GM23338 (cell line): ENCODE measurements at regions not wholly inside any gene's neighbourhood (a gene's known extent, or its start where the extent isn't known, plus 50 kb on each side); places are given as distances from the start of the nearest gene placed in this dataset.

ENCODE experiments used
- ATAC-seq: fragments of 200-7000 bp; cut with Tn5 transposase; 3 replicates; pipeline ENCODE4 v1.9.1; 2020
- DNase-seq: peaks from one replicate; pipeline ENCODE4 v3.0.0-alpha.2; 2015; ENCODE audit warnings: low spot score
- H2AFZ ChIP-seq: fragments of 200-600 bp; sonication (generic); 2 replicates; pipeline ENCODE4 v1.8.0; 2016; ENCODE audit warnings: antibody characterized with exemption, mild to moderate bottlenecking, moderate library complexity
- H3F3A ChIP-seq: fragments of 200-600 bp; sonication (generic); replicated peaks from 2 replicates; pipeline ENCODE4 v1.8.0; 2017; ENCODE audit warnings: antibody characterized with exemption, mixed run types, low read depth
- H3K27ac ChIP-seq: fragments of 200-600 bp; sonication (generic); 2 replicates; pipeline ENCODE4 v1.6.1; 2016; ENCODE audit warnings: low read depth
- H3K27me3 ChIP-seq: fragments of 200-600 bp; sonication (generic); 2 replicates; pipeline ENCODE4 v1.8.0; 2016; ENCODE audit warnings: mild to moderate bottlenecking, mixed run types, moderate library complexity; ENCODE audit not compliant: insufficient read depth
- H3K36me3 ChIP-seq: fragments of 200-600 bp; sonication (generic); 2 replicates; pipeline ENCODE4 v1.8.0; 2016; ENCODE audit warnings: mild to moderate bottlenecking; ENCODE audit not compliant: insufficient read depth
- H3K4me1 ChIP-seq: fragments of 200-600 bp; sonication (generic); 2 replicates; pipeline ENCODE4 v1.8.0; 2016; ENCODE audit warnings: mild to moderate bottlenecking, moderate library complexity; ENCODE audit not compliant: insufficient read depth
- H3K4me2 ChIP-seq: fragments of 200-600 bp; sonication (generic); 2 replicates; pipeline ENCODE4 v1.7.1; 2017; ENCODE audit warnings: mixed run types
- H3K4me3 ChIP-seq: fragments of 200-600 bp; sonication (generic); 2 replicates; pipeline ENCODE4 v1.6.1; 2016; ENCODE audit warnings: mixed run types
- H3K79me2 ChIP-seq: fragments of 200-600 bp; sonication (generic); replicated peaks from 2 replicates; pipeline ENCODE4 v1.8.0; 2017; ENCODE audit warnings: mild to moderate bottlenecking; ENCODE audit not compliant: insufficient read depth
- H3K9me2 ChIP-seq: fragments of 200-600 bp; sonication (generic); 2 replicates; pipeline ENCODE4 v1.8.0; 2017; ENCODE audit not compliant: insufficient read depth
- H4K20me1 ChIP-seq: fragments of 200-600 bp; sonication (generic); replicated peaks from 2 replicates; pipeline ENCODE4 v1.8.0; 2017; ENCODE audit warnings: mild to moderate bottlenecking; ENCODE audit not compliant: insufficient read depth
- H3K27ac Mint-ChIP-seq: 2 replicates; pipeline ENCODE4 v1.8.0; 2020; ENCODE audit warnings: inconsistent platforms, mild to moderate bottlenecking, moderate library complexity, mixed read lengths
- H3K27me3 Mint-ChIP-seq: 3 replicates; pipeline ENCODE4 v1.8.0; 2022; ENCODE audit warnings: low read depth, mild to moderate bottlenecking, moderate library complexity, mixed read lengths, inconsistent platforms; ENCODE audit not compliant: insufficient read depth, poor library complexity
- H3K36me3 Mint-ChIP-seq: 3 replicates; pipeline ENCODE4 v1.8.0; 2021; ENCODE audit warnings: low read depth, mild to moderate bottlenecking, inconsistent platforms, moderate library complexity, mixed read lengths
- H3K4me1 Mint-ChIP-seq: 3 replicates; pipeline ENCODE4 v1.8.0; 2020; ENCODE audit warnings: mild to moderate bottlenecking, inconsistent platforms, mixed read lengths
- H3K4me3 Mint-ChIP-seq: 3 replicates; pipeline ENCODE4 v1.8.0; 2021; ENCODE audit warnings: moderate library complexity, mild to moderate bottlenecking, inconsistent platforms, mixed read lengths
- H3K9me3 Mint-ChIP-seq: 3 replicates; pipeline ENCODE4 v1.8.0; 2020; ENCODE audit warnings: moderate library complexity, mild to moderate bottlenecking, inconsistent platforms, mixed read lengths
- CREB1 ChIP-seq: fragments of 250-450 bp; sonication (Bioruptor Pico); IDR thresholded peaks from 2 replicates; pipeline ENCODE4 v1.5.0; 2020; ENCODE audit warnings: low read depth, mild to moderate bottlenecking, moderate library complexity
- CTCF ChIP-seq, 2 experiments: fragments of 200-600 bp in 1 of 2; sonication (generic) in 1 of 2; conservative IDR thresholded peaks; 2 replicates each; pipeline versions ENCODE4 v1.5.1 to v1.6.1; 2016 to 2017; ENCODE audit warnings: antibody characterized with exemption in 2 of 2, low read depth in 2 of 2, mild to moderate bottlenecking in 2 of 2, moderate library complexity in 1 of 2
- ETS1 ChIP-seq: IDR thresholded peaks from 2 replicates; pipeline ENCODE4 v1.6.1; 2016; ENCODE audit warnings: antibody characterized with exemption
- EZH2 ChIP-seq: fragments of 200-600 bp; sonication (generic); IDR thresholded peaks from one replicate; pipeline ENCODE4 v1.8.0; 2017; ENCODE audit warnings: antibody characterized with exemption, mild to moderate bottlenecking, low read depth; ENCODE audit not compliant: unreplicated experiment
- EZH2phosphoT487 ChIP-seq: fragments of 200-600 bp; sonication (generic); IDR thresholded peaks from one replicate; pipeline ENCODE4 v1.8.1; 2018; ENCODE audit warnings: antibody characterized with exemption; ENCODE audit not compliant: unreplicated experiment
- JUNB ChIP-seq: IDR thresholded peaks from one replicate; pipeline ENCODE4 v1.6.1; 2016; ENCODE audit warnings: antibody characterized with exemption; ENCODE audit not compliant: unreplicated experiment
- NANOG ChIP-seq: IDR thresholded peaks from 2 replicates; pipeline ENCODE4 v1.6.1; 2016; ENCODE audit warnings: antibody characterized with exemption, borderline replicate concordance
- POLR2AphosphoS5 ChIP-seq: IDR thresholded peaks from 2 replicates; pipeline ENCODE4 v1.6.1; 2016; ENCODE audit warnings: antibody characterized with exemption, low read depth
- REST ChIP-seq: IDR thresholded peaks from one replicate; pipeline ENCODE4 v1.6.1; 2018; ENCODE audit warnings: antibody characterized with exemption; ENCODE audit not compliant: unreplicated experiment
- STAT1 ChIP-seq: IDR thresholded peaks from one replicate; pipeline ENCODE4 v1.6.1; 2016; ENCODE audit warnings: antibody characterized with exemption; ENCODE audit not compliant: unreplicated experiment
- ZNF114 ChIP-seq: fragments of 250-450 bp; sonication (Bioruptor Pico); IDR thresholded peaks from 2 replicates; pipeline ENCODE4 v1.5.0; 2020; ENCODE audit warnings: mild to moderate bottlenecking, moderate library complexity
- ZNF331 ChIP-seq: fragments of 250-450 bp; sonication (Bioruptor Pico); IDR thresholded peaks from 2 replicates; pipeline ENCODE4 v1.5.0; 2020; ENCODE audit warnings: low read depth, mild to moderate bottlenecking, moderate library complexity
- ZNF462 ChIP-seq: fragments of 250-450 bp; sonication (Bioruptor Pico); IDR thresholded peaks from 2 replicates; pipeline ENCODE4 v1.5.0; 2020; ENCODE audit warnings: mild to moderate bottlenecking, moderate library complexity

- no peaks in the 10 kb centered on the region for H3K4me1 ChIP-seq
- H3K27me3 Mint-ChIP-seq = peaks cover 2% of the 10 kb centered on the region
- no peak overlapping the region for H3K27ac ChIP-seq
- no peak overlapping the region for H3K4me2 ChIP-seq
- H4K20me1 ChIP-seq = no peaks in the 10 kb centered on the region
- H3K27me3 ChIP-seq = no peaks in the 10 kb centered on the region
- H3K4me1 Mint-ChIP-seq = peaks cover 16% of the 10 kb centered on the region
- no peaks in the 10 kb centered on the region for H3F3A ChIP-seq
- TF ChIP-seq CTCF (conservative IDR thresholded peaks at IDR 0.05; ENCODE audit: low read depth in 2 of 2) (no peak), POLR2AphosphoS5 (no peak), EZH2 (no peak), NANOG (no peak), ZNF114 (CRISPR knock-in tag) (no peak), REST (no peak), JUNB (no peak), ZNF331 (no peak), CREB1 (CRISPR knock-in tag) (no peak), STAT1 (no peak), ETS1 (no peak), ZNF462 (CRISPR knock-in tag) (no peak), EZH2phosphoT487 (no peak)
- H3K36me3 ChIP-seq = no peaks in the 10 kb centered on the region
- no peaks in the 10 kb centered on the region for H3K9me2 ChIP-seq
- H3K79me2 ChIP-seq = no peaks in the 10 kb centered on the region
- H3K4me3 ChIP-seq = no peak overlapping the region
- no peak overlapping the region for H3K27ac Mint-ChIP-seq
- no peak for DNase-seq
- H3K36me3 Mint-ChIP-seq = no peaks in the 10 kb centered on the region; the same call in 2 of the 3 replicates
- ATAC-seq = peak; percentile 24; the same call in 1 of the 3 replicates
- no peaks in the 10 kb centered on the region for H3K9me3 Mint-ChIP-seq
- no peak overlapping the region for H3K4me3 Mint-ChIP-seq
- no peak overlapping the region for H2AFZ ChIP-seq
Measured at GRCh38 chr6:2581611-2582010, 169.1 kb downstream of the MYLK4 start.
